ENCODE measurements at regions not wholly inside any gene's neighbourhood (a gene's known extent, or its start where the extent isn't known, plus 50 kb on each side); places are given as distances from the start of the nearest gene placed in this dataset.

- TF ChIP-seq POLR2A (IDR thresholded peaks at IDR 0.05): no peak
- no peak for TF ChIP-seq CTCF (IDR thresholded peaks at IDR 0.05)
- TF ChIP-seq POLR2AphosphoS5 (IDR thresholded peaks at IDR 0.05): no peak
- TF ChIP-seq EP300 (IDR thresholded peaks at IDR 0.05): no peak
These were observed 446.0 kb upstream of the LRRC7 start for GRCh38 chr1:69121723-69122122.
